GM23338 (cell line): ENCODE measurements at regions not wholly inside any gene's neighbourhood (a gene's known extent, or its start where the extent isn't known, plus 50 kb on each side); places are given as distances from the start of the nearest gene placed in this dataset.

Source experiments
- CREB1 ChIP-seq: fragments of 250-450 bp; sonication (Bioruptor Pico); IDR thresholded peaks from 2 replicates; pipeline ENCODE4 v1.5.0; 2020; ENCODE audit warnings: low read depth, mild to moderate bottlenecking, moderate library complexity
- ETS1 ChIP-seq: IDR thresholded peaks from 2 replicates; pipeline ENCODE4 v1.6.1; 2016; ENCODE audit warnings: antibody characterized with exemption
- EZH2 ChIP-seq: fragments of 200-600 bp; sonication (generic); IDR thresholded peaks from one replicate; pipeline ENCODE4 v1.8.0; 2017; ENCODE audit warnings: antibody characterized with exemption, mild to moderate bottlenecking, low read depth; ENCODE audit not compliant: unreplicated experiment
- NANOG ChIP-seq: IDR thresholded peaks from 2 replicates; pipeline ENCODE4 v1.6.1; 2016; ENCODE audit warnings: antibody characterized with exemption, borderline replicate concordance
- REST ChIP-seq: IDR thresholded peaks from one replicate; pipeline ENCODE4 v1.6.1; 2018; ENCODE audit warnings: antibody characterized with exemption; ENCODE audit not compliant: unreplicated experiment
- STAT1 ChIP-seq: IDR thresholded peaks from one replicate; pipeline ENCODE4 v1.6.1; 2016; ENCODE audit warnings: antibody characterized with exemption; ENCODE audit not compliant: unreplicated experiment
- ZNF114 ChIP-seq: fragments of 250-450 bp; sonication (Bioruptor Pico); IDR thresholded peaks from 2 replicates; pipeline ENCODE4 v1.5.0; 2020; ENCODE audit warnings: mild to moderate bottlenecking, moderate library complexity
- ZNF331 ChIP-seq: fragments of 250-450 bp; sonication (Bioruptor Pico); IDR thresholded peaks from 2 replicates; pipeline ENCODE4 v1.5.0; 2020; ENCODE audit warnings: low read depth, mild to moderate bottlenecking, moderate library complexity
- ZNF462 ChIP-seq: fragments of 250-450 bp; sonication (Bioruptor Pico); IDR thresholded peaks from 2 replicates; pipeline ENCODE4 v1.5.0; 2020; ENCODE audit warnings: mild to moderate bottlenecking, moderate library complexity

GRCh38 chr6:43887906-43888683 is 118.1 kb downstream of the VEGFA start (continued):
- TF ChIP-seq ZNF462 (CRISPR knock-in tag) (no peak), ZNF331 (CRISPR knock-in tag) (no peak), EZH2 (no peak), STAT1 (no peak), ZNF114 (no peak), REST (no peak), NANOG (no peak), ETS1 (no peak), CREB1 (CRISPR knock-in tag) (no peak)
